GM23338 (cell line): ENCODE measurements at regions not wholly inside any gene's neighbourhood (a gene's known extent, or its start where the extent isn't known, plus 50 kb on each side); places are given as distances from the start of the nearest gene placed in this dataset.
"Not testable (repeated sequence)": the region's sequence is repeated elsewhere in the genome, so short reads cannot be mapped to it uniquely, and the experiment has no call there.

Experiments used
- ATAC-seq: fragments of 200-7000 bp; cut with Tn5 transposase; 3 replicates; pipeline ENCODE4 v1.9.1; 2020
- DNase-seq: peaks from one replicate; pipeline ENCODE4 v3.0.0-alpha.2; 2015; ENCODE audit warnings: low spot score
- H2AFZ ChIP-seq: fragments of 200-600 bp; sonication (generic); 2 replicates; pipeline ENCODE4 v1.8.0; 2016; ENCODE audit warnings: antibody characterized with exemption, mild to moderate bottlenecking, moderate library complexity
- H3F3A ChIP-seq: fragments of 200-600 bp; sonication (generic); replicated peaks from 2 replicates; pipeline ENCODE4 v1.8.0; 2017; ENCODE audit warnings: antibody characterized with exemption, mixed run types, low read depth
- H3K27ac ChIP-seq: fragments of 200-600 bp; sonication (generic); 2 replicates; pipeline ENCODE4 v1.6.1; 2016; ENCODE audit warnings: low read depth
- H3K27me3 ChIP-seq: fragments of 200-600 bp; sonication (generic); 2 replicates; pipeline ENCODE4 v1.8.0; 2016; ENCODE audit warnings: mild to moderate bottlenecking, mixed run types, moderate library complexity; ENCODE audit not compliant: insufficient read depth
- H3K36me3 ChIP-seq: fragments of 200-600 bp; sonication (generic); 2 replicates; pipeline ENCODE4 v1.8.0; 2016; ENCODE audit warnings: mild to moderate bottlenecking; ENCODE audit not compliant: insufficient read depth
- H3K4me1 ChIP-seq: fragments of 200-600 bp; sonication (generic); 2 replicates; pipeline ENCODE4 v1.8.0; 2016; ENCODE audit warnings: mild to moderate bottlenecking, moderate library complexity; ENCODE audit not compliant: insufficient read depth
- H3K4me2 ChIP-seq: fragments of 200-600 bp; sonication (generic); 2 replicates; pipeline ENCODE4 v1.7.1; 2017; ENCODE audit warnings: mixed run types
- H3K4me3 ChIP-seq: fragments of 200-600 bp; sonication (generic); 2 replicates; pipeline ENCODE4 v1.6.1; 2016; ENCODE audit warnings: mixed run types
- H3K79me2 ChIP-seq: fragments of 200-600 bp; sonication (generic); replicated peaks from 2 replicates; pipeline ENCODE4 v1.8.0; 2017; ENCODE audit warnings: mild to moderate bottlenecking; ENCODE audit not compliant: insufficient read depth
- H3K9me2 ChIP-seq: fragments of 200-600 bp; sonication (generic); 2 replicates; pipeline ENCODE4 v1.8.0; 2017; ENCODE audit not compliant: insufficient read depth
- H4K20me1 ChIP-seq: fragments of 200-600 bp; sonication (generic); replicated peaks from 2 replicates; pipeline ENCODE4 v1.8.0; 2017; ENCODE audit warnings: mild to moderate bottlenecking; ENCODE audit not compliant: insufficient read depth
- H3K27ac Mint-ChIP-seq: 2 replicates; pipeline ENCODE4 v1.8.0; 2020; ENCODE audit warnings: inconsistent platforms, mild to moderate bottlenecking, moderate library complexity, mixed read lengths
- H3K27me3 Mint-ChIP-seq: 3 replicates; pipeline ENCODE4 v1.8.0; 2022; ENCODE audit warnings: low read depth, mild to moderate bottlenecking, moderate library complexity, mixed read lengths, inconsistent platforms; ENCODE audit not compliant: insufficient read depth, poor library complexity
- H3K36me3 Mint-ChIP-seq: 3 replicates; pipeline ENCODE4 v1.8.0; 2021; ENCODE audit warnings: low read depth, mild to moderate bottlenecking, inconsistent platforms, moderate library complexity, mixed read lengths
- H3K4me1 Mint-ChIP-seq: 3 replicates; pipeline ENCODE4 v1.8.0; 2020; ENCODE audit warnings: mild to moderate bottlenecking, inconsistent platforms, mixed read lengths
- H3K4me3 Mint-ChIP-seq: 3 replicates; pipeline ENCODE4 v1.8.0; 2021; ENCODE audit warnings: moderate library complexity, mild to moderate bottlenecking, inconsistent platforms, mixed read lengths
- H3K9me3 Mint-ChIP-seq: 3 replicates; pipeline ENCODE4 v1.8.0; 2020; ENCODE audit warnings: moderate library complexity, mild to moderate bottlenecking, inconsistent platforms, mixed read lengths
- CREB1 ChIP-seq: fragments of 250-450 bp; sonication (Bioruptor Pico); IDR thresholded peaks from 2 replicates; pipeline ENCODE4 v1.5.0; 2020; ENCODE audit warnings: low read depth, mild to moderate bottlenecking, moderate library complexity
- TF ChIP-seq, protein P1 (sequence below): fragments of 250-450 bp; sonication (Bioruptor Pico); IDR thresholded peaks from 2 replicates; pipeline ENCODE4 v1.5.0; 2020; ENCODE audit warnings: mild to moderate bottlenecking, moderate library complexity
- TF ChIP-seq, protein P2 (sequence below), 2 experiments: fragments of 200-600 bp in 1 of 2; sonication (generic) in 1 of 2; conservative IDR thresholded peaks; 2 replicates each; pipeline versions ENCODE4 v1.5.1 to v1.6.1; 2016 to 2017; ENCODE audit warnings: antibody characterized with exemption in 2 of 2, low read depth in 2 of 2, mild to moderate bottlenecking in 2 of 2, moderate library complexity in 1 of 2

DNA sequence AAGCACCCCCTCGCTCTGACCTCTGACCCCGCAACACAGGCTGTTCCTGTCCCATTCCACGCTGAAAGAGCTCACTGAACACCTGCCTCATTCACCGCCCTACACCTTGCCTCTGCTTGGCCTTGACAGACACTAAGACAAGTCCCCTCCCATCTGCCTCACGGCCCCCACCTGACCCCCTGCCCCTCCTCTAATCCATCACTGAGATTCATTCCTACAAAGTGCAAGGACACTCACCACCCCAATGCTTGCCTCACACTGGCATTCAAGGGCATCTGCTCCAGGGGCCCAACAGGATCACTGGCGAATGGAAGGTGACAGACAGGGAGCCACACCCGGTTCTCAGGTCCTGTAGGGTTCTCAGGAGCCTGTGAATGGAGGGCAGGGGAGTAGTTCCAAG, 68.1 kb upstream of the NANOS1 start (continued):
- TF ChIP-seq, protein P1, sequence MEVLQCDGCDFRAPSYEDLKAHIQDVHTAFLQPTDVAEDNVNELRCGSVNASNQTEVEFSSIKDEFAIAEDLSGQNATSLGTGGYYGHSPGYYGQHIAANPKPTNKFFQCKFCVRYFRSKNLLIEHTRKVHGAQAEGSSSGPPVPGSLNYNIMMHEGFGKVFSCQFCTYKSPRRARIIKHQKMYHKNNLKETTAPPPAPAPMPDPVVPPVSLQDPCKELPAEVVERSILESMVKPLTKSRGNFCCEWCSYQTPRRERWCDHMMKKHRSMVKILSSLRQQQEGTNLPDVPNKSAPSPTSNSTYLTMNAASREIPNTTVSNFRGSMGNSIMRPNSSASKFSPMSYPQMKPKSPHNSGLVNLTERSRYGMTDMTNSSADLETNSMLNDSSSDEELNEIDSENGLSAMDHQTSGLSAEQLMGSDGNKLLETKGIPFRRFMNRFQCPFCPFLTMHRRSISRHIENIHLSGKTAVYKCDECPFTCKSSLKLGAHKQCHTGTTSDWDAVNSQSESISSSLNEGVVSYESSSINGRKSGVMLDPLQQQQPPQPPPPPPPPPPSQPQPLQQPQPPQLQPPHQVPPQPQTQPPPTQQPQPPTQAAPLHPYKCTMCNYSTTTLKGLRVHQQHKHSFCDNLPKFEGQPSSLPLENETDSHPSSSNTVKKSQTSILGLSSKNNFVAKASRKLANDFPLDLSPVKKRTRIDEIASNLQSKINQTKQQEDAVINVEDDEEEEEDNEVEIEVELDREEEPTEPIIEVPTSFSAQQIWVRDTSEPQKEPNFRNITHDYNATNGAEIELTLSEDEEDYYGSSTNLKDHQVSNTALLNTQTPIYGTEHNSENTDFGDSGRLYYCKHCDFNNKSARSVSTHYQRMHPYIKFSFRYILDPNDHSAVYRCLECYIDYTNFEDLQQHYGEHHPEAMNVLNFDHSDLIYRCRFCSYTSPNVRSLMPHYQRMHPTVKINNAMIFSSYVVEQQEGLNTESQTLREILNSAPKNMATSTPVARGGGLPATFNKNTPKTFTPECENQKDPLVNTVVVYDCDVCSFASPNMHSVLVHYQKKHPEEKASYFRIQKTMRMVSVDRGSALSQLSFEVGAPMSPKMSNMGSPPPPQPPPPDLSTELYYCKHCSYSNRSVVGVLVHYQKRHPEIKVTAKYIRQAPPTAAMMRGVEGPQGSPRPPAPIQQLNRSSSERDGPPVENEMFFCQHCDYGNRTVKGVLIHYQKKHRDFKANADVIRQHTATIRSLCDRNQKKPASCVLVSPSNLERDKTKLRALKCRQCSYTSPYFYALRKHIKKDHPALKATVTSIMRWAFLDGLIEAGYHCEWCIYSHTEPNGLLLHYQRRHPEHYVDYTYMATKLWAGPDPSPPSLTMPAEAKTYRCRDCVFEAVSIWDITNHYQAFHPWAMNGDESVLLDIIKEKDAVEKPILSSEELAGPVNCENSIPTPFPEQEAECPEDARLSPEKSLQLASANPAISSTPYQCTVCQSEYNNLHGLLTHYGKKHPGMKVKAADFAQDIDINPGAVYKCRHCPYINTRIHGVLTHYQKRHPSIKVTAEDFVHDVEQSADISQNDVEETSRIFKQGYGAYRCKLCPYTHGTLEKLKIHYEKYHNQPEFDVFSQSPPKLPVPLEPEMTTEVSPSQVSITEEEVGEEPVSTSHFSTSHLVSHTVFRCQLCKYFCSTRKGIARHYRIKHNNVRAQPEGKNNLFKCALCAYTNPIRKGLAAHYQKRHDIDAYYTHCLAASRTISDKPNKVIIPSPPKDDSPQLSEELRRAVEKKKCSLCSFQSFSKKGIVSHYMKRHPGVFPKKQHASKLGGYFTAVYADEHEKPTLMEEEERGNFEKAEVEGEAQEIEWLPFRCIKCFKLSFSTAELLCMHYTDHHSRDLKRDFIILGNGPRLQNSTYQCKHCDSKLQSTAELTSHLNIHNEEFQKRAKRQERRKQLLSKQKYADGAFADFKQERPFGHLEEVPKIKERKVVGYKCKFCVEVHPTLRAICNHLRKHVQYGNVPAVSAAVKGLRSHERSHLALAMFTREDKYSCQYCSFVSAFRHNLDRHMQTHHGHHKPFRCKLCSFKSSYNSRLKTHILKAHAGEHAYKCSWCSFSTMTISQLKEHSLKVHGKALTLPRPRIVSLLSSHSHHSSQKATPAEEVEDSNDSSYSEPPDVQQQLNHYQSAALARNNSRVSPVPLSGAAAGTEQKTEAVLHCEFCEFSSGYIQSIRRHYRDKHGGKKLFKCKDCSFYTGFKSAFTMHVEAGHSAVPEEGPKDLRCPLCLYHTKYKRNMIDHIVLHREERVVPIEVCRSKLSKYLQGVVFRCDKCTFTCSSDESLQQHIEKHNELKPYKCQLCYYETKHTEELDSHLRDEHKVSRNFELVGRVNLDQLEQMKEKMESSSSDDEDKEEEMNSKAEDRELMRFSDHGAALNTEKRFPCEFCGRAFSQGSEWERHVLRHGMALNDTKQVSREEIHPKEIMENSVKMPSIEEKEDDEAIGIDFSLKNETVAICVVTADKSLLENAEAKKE (CRISPR knock-in tag) = no peak

DNA sequence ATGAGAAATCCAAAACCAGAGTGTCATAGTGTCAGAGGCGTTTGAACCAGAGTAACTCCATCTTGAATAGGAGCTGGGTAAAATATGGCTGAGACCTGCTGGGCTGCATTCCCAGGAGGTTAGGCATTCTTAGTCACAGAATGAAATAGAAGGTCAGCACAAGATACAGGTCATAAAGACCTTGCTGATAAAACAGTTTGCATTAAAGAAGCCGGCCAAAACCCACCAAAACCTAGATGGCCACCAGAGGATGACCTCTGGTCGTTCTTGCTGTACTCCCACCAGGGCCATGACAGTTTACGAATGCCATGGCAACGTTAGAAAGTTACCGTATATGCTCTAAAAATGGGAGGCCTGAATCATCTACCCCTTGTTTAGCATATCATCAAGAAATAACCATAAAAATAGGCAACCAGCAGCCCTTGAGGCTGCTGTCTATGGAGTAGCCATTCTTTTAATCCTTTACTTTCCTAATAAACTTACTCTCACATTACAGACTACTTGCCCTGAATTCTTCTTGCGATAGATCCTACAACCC, 67.1 kb upstream of the NANOS1 start:
- not testable (repeated sequence) for H2AFZ ChIP-seq, H3K27me3 ChIP-seq, H3K9me2 ChIP-seq, DNase-seq, H3K4me1 ChIP-seq, H3K79me2 ChIP-seq, H3K9me3 Mint-ChIP-seq, H3K4me1 Mint-ChIP-seq, H3K36me3 ChIP-seq, H3K4me2 ChIP-seq, H3K27me3 Mint-ChIP-seq, H4K20me1 ChIP-seq, ATAC-seq, H3K27ac ChIP-seq, H3K27ac Mint-ChIP-seq, H3F3A ChIP-seq, H3K4me3 ChIP-seq, H3K4me3 Mint-ChIP-seq, H3K36me3 Mint-ChIP-seq

DNA sequence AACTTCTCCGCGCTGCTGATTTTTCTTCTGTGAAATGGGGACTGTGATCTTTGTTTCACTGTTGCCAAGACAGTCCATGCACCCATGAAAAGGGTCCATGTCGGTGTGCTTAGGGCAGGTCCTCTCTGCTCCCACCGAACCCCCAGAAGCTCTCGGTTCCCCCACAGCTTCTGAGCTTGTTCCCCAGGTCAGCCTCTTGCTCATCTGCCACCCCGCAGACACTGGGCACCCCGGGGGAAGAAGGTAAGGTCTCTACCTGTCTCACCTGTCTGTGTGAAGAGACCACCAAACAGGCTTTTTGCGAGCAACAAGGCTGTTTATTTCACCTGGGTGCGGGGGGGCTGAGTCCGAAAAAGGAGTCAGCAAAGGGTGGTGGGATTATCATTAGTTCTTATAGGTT, 66.2 kb upstream of the NANOS1 start:
- no peak overlapping the region for H3K4me2 ChIP-seq
- no peaks in the 10 kb centered on the region for H3K9me3 Mint-ChIP-seq
- no peak overlapping the region for H2AFZ ChIP-seq
- no peaks in the 10 kb centered on the region for H4K20me1 ChIP-seq
- ATAC-seq (no peak), DNase-seq (no peak)
- H3K27ac ChIP-seq = no peak overlapping the region
- H3K4me3 Mint-ChIP-seq = no peak overlapping the region
- H3K27me3 ChIP-seq = no peaks in the 10 kb centered on the region
- H3K36me3 ChIP-seq = no peaks in the 10 kb centered on the region
- no peaks in the 10 kb centered on the region for H3K4me1 ChIP-seq
- H3K9me2 ChIP-seq = no peaks in the 10 kb centered on the region
- H3K4me1 Mint-ChIP-seq = peaks cover 8% of the 10 kb centered on the region
- no peak overlapping the region for H3K4me3 ChIP-seq
- no peaks in the 10 kb centered on the region for H3K36me3 Mint-ChIP-seq
- H3K27ac Mint-ChIP-seq = no peak overlapping the region
- peaks cover 2% of the 10 kb centered on the region for H3K27me3 Mint-ChIP-seq
- no peaks in the 10 kb centered on the region for H3K79me2 ChIP-seq
- no peaks in the 10 kb centered on the region for H3F3A ChIP-seq
- TF ChIP-seq, protein P2, sequence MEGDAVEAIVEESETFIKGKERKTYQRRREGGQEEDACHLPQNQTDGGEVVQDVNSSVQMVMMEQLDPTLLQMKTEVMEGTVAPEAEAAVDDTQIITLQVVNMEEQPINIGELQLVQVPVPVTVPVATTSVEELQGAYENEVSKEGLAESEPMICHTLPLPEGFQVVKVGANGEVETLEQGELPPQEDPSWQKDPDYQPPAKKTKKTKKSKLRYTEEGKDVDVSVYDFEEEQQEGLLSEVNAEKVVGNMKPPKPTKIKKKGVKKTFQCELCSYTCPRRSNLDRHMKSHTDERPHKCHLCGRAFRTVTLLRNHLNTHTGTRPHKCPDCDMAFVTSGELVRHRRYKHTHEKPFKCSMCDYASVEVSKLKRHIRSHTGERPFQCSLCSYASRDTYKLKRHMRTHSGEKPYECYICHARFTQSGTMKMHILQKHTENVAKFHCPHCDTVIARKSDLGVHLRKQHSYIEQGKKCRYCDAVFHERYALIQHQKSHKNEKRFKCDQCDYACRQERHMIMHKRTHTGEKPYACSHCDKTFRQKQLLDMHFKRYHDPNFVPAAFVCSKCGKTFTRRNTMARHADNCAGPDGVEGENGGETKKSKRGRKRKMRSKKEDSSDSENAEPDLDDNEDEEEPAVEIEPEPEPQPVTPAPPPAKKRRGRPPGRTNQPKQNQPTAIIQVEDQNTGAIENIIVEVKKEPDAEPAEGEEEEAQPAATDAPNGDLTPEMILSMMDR (conservative IDR thresholded peaks at IDR 0.05; ENCODE audit: low read depth in 2 of 2) = no peak
- TF ChIP-seq CREB1 = no peak
